NB4 (cell line): ENCODE measurements at regions not wholly inside any gene's neighbourhood (a gene's known extent, or its start where the extent isn't known, plus 50 kb on each side); places are given as distances from the start of the nearest gene placed in this dataset.

ENCODE experiments used
- POLR2A ChIP-seq: IDR thresholded peaks from 2 replicates; pipeline ENCODE4 v1.6.1; 2011; ENCODE audit warnings: mild to moderate bottlenecking; ENCODE audit not compliant: insufficient read length; ENCODE audit errors: extremely low read depth
- TF ChIP-seq, protein P1 (sequence below): IDR thresholded peaks from one replicate; pipeline ENCODE4 v1.5.1; 2012; ENCODE audit warnings: low read depth, low read length

DNA sequence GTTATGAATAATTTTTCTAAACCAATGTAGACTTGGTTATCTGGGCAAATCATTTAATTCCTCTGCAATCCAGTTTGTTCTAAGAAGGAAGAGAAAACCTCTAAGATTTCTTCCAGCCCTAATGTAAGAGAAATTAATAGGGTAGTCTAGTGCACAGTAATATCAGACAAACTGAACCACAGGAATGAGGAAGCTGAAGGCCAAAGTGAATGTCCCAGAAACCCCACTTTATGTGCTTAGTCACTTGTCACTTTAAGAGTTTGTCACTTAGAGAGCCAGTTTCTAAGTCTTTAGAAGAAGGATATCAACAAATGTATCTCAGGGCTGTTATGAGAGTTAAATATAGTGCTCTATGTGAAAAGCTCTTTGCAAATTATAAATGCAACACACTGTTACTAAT, 750.6 kb downstream of the DIAPH3 start:
- TF ChIP-seq, protein P1, sequence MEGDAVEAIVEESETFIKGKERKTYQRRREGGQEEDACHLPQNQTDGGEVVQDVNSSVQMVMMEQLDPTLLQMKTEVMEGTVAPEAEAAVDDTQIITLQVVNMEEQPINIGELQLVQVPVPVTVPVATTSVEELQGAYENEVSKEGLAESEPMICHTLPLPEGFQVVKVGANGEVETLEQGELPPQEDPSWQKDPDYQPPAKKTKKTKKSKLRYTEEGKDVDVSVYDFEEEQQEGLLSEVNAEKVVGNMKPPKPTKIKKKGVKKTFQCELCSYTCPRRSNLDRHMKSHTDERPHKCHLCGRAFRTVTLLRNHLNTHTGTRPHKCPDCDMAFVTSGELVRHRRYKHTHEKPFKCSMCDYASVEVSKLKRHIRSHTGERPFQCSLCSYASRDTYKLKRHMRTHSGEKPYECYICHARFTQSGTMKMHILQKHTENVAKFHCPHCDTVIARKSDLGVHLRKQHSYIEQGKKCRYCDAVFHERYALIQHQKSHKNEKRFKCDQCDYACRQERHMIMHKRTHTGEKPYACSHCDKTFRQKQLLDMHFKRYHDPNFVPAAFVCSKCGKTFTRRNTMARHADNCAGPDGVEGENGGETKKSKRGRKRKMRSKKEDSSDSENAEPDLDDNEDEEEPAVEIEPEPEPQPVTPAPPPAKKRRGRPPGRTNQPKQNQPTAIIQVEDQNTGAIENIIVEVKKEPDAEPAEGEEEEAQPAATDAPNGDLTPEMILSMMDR = no peak
- TF ChIP-seq POLR2A = no peak
